ENCODE measurements at regions not wholly inside any gene's neighbourhood (a gene's known extent, or its start where the extent isn't known, plus 50 kb on each side); places are given as distances from the start of the nearest gene placed in this dataset.

DNA sequence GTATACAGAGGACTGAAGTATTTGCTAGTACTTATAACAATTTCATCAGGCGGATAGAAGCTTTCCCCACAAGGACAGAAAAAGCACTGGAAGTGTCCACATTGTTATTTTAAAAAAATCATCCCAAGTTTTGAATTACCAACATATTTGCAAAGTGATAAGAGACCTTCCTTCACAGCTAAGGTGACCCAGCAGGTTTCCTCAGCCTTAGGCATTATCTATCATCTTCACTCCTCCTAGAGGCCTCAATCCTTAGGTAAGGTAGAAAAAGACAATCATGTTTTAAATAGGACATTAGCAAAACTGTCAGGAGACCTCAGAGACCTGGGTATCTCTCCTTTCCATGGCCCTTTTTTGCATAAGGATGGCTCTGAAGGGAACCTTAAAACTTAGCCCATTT lies 72.5 kb upstream of the CHD6 start:
- H3K79me1 ChIP-seq (ENCODE audit: low read depth in 1 of 2, low read length in 2 of 2): no peaks in the 10 kb centered on the region
- no peak overlapping the region for H4K8ac ChIP-seq (ENCODE audit: low read depth in 2 of 2, low read length in 2 of 2)
- H3K4me2 ChIP-seq (ENCODE audit: low read depth, low read length): no peak overlapping the region
- dilution Hi-C loops (cut with HindIII; ENCODE audit: low sequenced_read_pairs, unreplicated experiment) (no loop called here), in situ Hi-C loops (cut with MboI; ENCODE audit: low sequenced_read_pairs) (no loop called here), intact Hi-C loops (cut with micrococcal nuclease) (loop anchor here (5.0 to 10.0 kb wide), 5 partner anchors 206 to 553 kb away; partner anchors contain the start of genes LPIN3 and PLCG1)
- no peaks in the 10 kb centered on the region for H3K36me3 ChIP-seq (ENCODE audit: control insufficient read depth, insufficient read depth, low read length)
- no peak overlapping the region for H3K14ac ChIP-seq (replicated peaks; ENCODE audit: low read depth, low read length)
- no peak overlapping the region for H3K23ac ChIP-seq (ENCODE audit: low read depth, low read length)
- no peak overlapping the region for H4K91ac ChIP-seq (ENCODE audit: insufficient read depth, low read depth, low read length)
- POLR2A ChIA-PET (ENCODE audit: unreplicated experiment): interaction anchor here (0.5 kb wide), 1 partner anchor 1166 kb away, joined by 3 read pairs; no protein-coding TSS in a partner anchor
- WGBS, 2 experiments (ENCODE audit: extremely low coverage in 2 of 2, insufficient read length in 1 of 2): no CpG with 5 or more reads among the region's 1 CpG
- no peak overlapping the region for H3K56ac ChIP-seq (ENCODE audit: extremely low read depth, insufficient read depth, low read length)
- no peak for ATAC-seq (ENCODE audit: low read depth)
- H2BK120ac ChIP-seq (ENCODE audit: low read depth, low read length): no peak overlapping the region
- no peak overlapping the region for H2BK15ac ChIP-seq (ENCODE audit: low read depth, low read length)
- CTCF ChIA-PET: no interaction called here
- no peak overlapping the region for H2AFZ ChIP-seq (replicated peaks; ENCODE audit: low read length, poor library complexity)
- H2BK20ac ChIP-seq (ENCODE audit: low read depth, low read length): no peak overlapping the region
- H2AK5ac ChIP-seq (ENCODE audit: low read depth, low read length): no peak overlapping the region
- TF ChIP-seq MAZ (IDR thresholded peaks at IDR 0.05; ENCODE audit: borderline replicate concordance, low read depth, low read length) (no peak), POLR2A (IDR thresholded peaks at IDR 0.05; ENCODE audit: low read depth, low read length) (no peak)
- H2BK5ac ChIP-seq (ENCODE audit: low read depth, low read length, poor library complexity, severe bottlenecking): no peak overlapping the region
- peaks cover 2% of the 10 kb centered on the region for H3K27me3 ChIP-seq (ENCODE audit: control insufficient read depth, insufficient read depth, low read length)
- no peaks in the 10 kb centered on the region for H3K4me1 ChIP-seq (ENCODE audit: control insufficient read depth, insufficient read depth, low read length)
- no peak overlapping the region for H3K4me3 ChIP-seq (ENCODE audit: insufficient read depth, low read depth, low read length)
- H3K4ac ChIP-seq (ENCODE audit: low read depth, low read length): no peak overlapping the region
- H3K9me1 ChIP-seq (ENCODE audit: insufficient read depth, low read length): no peaks in the 10 kb centered on the region
- BruUV-seq (replicated peaks): no TSS peak
- no peak overlapping the region for H4K5ac ChIP-seq (ENCODE audit: low read depth, low read length)
- H3K27ac ChIP-seq (ENCODE audit: insufficient read depth, low read length): no peak overlapping the region
- H3K18ac ChIP-seq (ENCODE audit: low read depth, low read length): no peak overlapping the region
- no peak for DNase-seq
- H2AK9ac ChIP-seq (replicated peaks; ENCODE audit: low read depth, low read length, poor library complexity): no peak overlapping the region
- no peaks in the 10 kb centered on the region for H3K9me3 ChIP-seq (ENCODE audit: control insufficient read depth, insufficient read depth, low read length)
- no peaks in the 10 kb centered on the region for H4K20me1 ChIP-seq (ENCODE audit: insufficient read depth, low read length)
- H3K9ac ChIP-seq (ENCODE audit: low read depth, low read length): no peak overlapping the region
